ENCODE measurements at regions not wholly inside any gene's neighbourhood (a gene's known extent, or its start where the extent isn't known, plus 50 kb on each side); places are given as distances from the start of the nearest gene placed in this dataset.
"Not testable (repeated sequence)": the region's sequence is repeated elsewhere in the genome, so short reads cannot be mapped to it uniquely, and the experiment has no call there.

- Histone ChIP-seq H3K36me3 (ENCODE audit: insufficient read depth, low read length) (no peaks in the 10 kb centered on the region), H4K20me1 (ENCODE audit: insufficient read depth, low read length, poor library complexity, severe bottlenecking) (no peaks in the 10 kb centered on the region), H3K27me3 (ENCODE audit: insufficient read depth, low read length, poor library complexity, severe bottlenecking) (no peaks in the 10 kb centered on the region), H3K79me2 (ENCODE audit: insufficient read depth, low read length) (no peaks in the 10 kb centered on the region), H3F3A (ENCODE audit: low read depth) (no peaks in the 10 kb centered on the region), H3K4me1 (ENCODE audit: insufficient read depth, low read length, poor library complexity, severe bottlenecking) (no peaks in the 10 kb centered on the region), H2AFZ (ENCODE audit: low read length) (no peak overlapping the region), H3K9ac (ENCODE audit: low read depth, low read length, poor library complexity, severe bottlenecking) (no peak overlapping the region), H3K9me2 (replicated peaks; ENCODE audit: low read depth, low read length) (no peaks in the 10 kb centered on the region), H3K4me3 (ENCODE audit: low read length, poor library complexity, severe bottlenecking) (no peak overlapping the region), H3K9me3 (ENCODE audit: insufficient read depth, low read depth, low read length) (no peaks in the 10 kb centered on the region; the same call in 1 of the 2 replicates), H3K4me2 (ENCODE audit: low read depth, low read length, poor library complexity, severe bottlenecking) (no peak overlapping the region)
- TF ChIP-seq EZH2phosphoT487 (IDR thresholded peaks at IDR 0.05; ENCODE audit: borderline replicate concordance) (no peak), CTCF (conservative IDR thresholded peaks at IDR 0.05; ENCODE audit: low read length) (no peak)
Observed at GRCh38 chr9:107571148-107571547, 81.6 kb upstream of the KLF4 start.

GRCh38 chr9:107569174-107569573 is 79.6 kb upstream of the KLF4 start:
- H3K4me1 ChIP-seq (ENCODE audit: insufficient read depth, low read length, poor library complexity, severe bottlenecking): no peaks in the 10 kb centered on the region
- H3K9me3 ChIP-seq (ENCODE audit: insufficient read depth, low read depth, low read length): no peaks in the 10 kb centered on the region; the same call in none of the 2 replicates
- no peak overlapping the region for H3K9ac ChIP-seq (ENCODE audit: low read depth, low read length, poor library complexity, severe bottlenecking)
- no peaks in the 10 kb centered on the region for H3F3A ChIP-seq (ENCODE audit: low read depth)
- H3K9me2 ChIP-seq (replicated peaks; ENCODE audit: low read depth, low read length): no peaks in the 10 kb centered on the region
- no peak overlapping the region for H3K4me3 ChIP-seq (ENCODE audit: low read length, poor library complexity, severe bottlenecking)
- no peaks in the 10 kb centered on the region for H3K79me2 ChIP-seq (ENCODE audit: insufficient read depth, low read length)
- H3K36me3 ChIP-seq (ENCODE audit: insufficient read depth, low read length): no peaks in the 10 kb centered on the region
- no peaks in the 10 kb centered on the region for H4K20me1 ChIP-seq (ENCODE audit: insufficient read depth, low read length, poor library complexity, severe bottlenecking)
- no peak overlapping the region for H3K4me2 ChIP-seq (ENCODE audit: low read depth, low read length, poor library complexity, severe bottlenecking)
- H3K27me3 ChIP-seq (ENCODE audit: insufficient read depth, low read length, poor library complexity, severe bottlenecking): no peaks in the 10 kb centered on the region
- H2AFZ ChIP-seq (ENCODE audit: low read length): no peak overlapping the region
- no peak for TF ChIP-seq CTCF (conservative IDR thresholded peaks at IDR 0.05; ENCODE audit: low read length)
- no peak for TF ChIP-seq EZH2phosphoT487 (IDR thresholded peaks at IDR 0.05; ENCODE audit: borderline replicate concordance)

- H3K27me3 ChIP-seq (ENCODE audit: insufficient read depth, low read length, poor library complexity, severe bottlenecking); H3K9me2 ChIP-seq (replicated peaks; ENCODE audit: low read depth, low read length); H3K36me3 ChIP-seq (ENCODE audit: insufficient read depth, low read length); H3K4me2 ChIP-seq (ENCODE audit: low read depth, low read length, poor library complexity, severe bottlenecking); H3K9ac ChIP-seq (ENCODE audit: low read depth, low read length, poor library complexity, severe bottlenecking); H3F3A ChIP-seq (ENCODE audit: low read depth); H2AFZ ChIP-seq (ENCODE audit: low read length); H3K4me3 ChIP-seq (ENCODE audit: low read length, poor library complexity, severe bottlenecking); H3K79me2 ChIP-seq (ENCODE audit: insufficient read depth, low read length); H4K20me1 ChIP-seq (ENCODE audit: insufficient read depth, low read length, poor library complexity, severe bottlenecking); H3K9me3 ChIP-seq (ENCODE audit: insufficient read depth, low read depth, low read length); H3K4me1 ChIP-seq (ENCODE audit: insufficient read depth, low read length, poor library complexity, severe bottlenecking): not testable (repeated sequence)
Observed at GRCh38 chr9:107568406-107568805, 78.8 kb upstream of the KLF4 start.

- no peaks in the 10 kb centered on the region for H3K79me2 ChIP-seq (ENCODE audit: insufficient read depth, low read length)
- no peak overlapping the region for H3K4me3 ChIP-seq (ENCODE audit: low read length, poor library complexity, severe bottlenecking)
- H3K9me2 ChIP-seq (replicated peaks; ENCODE audit: low read depth, low read length): no peaks in the 10 kb centered on the region
- H3K27me3 ChIP-seq (ENCODE audit: insufficient read depth, low read length, poor library complexity, severe bottlenecking): no peaks in the 10 kb centered on the region
- H3K4me1 ChIP-seq (ENCODE audit: insufficient read depth, low read length, poor library complexity, severe bottlenecking): no peaks in the 10 kb centered on the region
- no peaks in the 10 kb centered on the region; the same call in none of the 2 replicates for H3K9me3 ChIP-seq (ENCODE audit: insufficient read depth, low read depth, low read length)
- H3K4me2 ChIP-seq (ENCODE audit: low read depth, low read length, poor library complexity, severe bottlenecking): no peak overlapping the region
- no peak overlapping the region for H2AFZ ChIP-seq (ENCODE audit: low read length)
- no peaks in the 10 kb centered on the region for H3F3A ChIP-seq (ENCODE audit: low read depth)
- H3K36me3 ChIP-seq (ENCODE audit: insufficient read depth, low read length): no peaks in the 10 kb centered on the region
- H4K20me1 ChIP-seq (ENCODE audit: insufficient read depth, low read length, poor library complexity, severe bottlenecking): no peaks in the 10 kb centered on the region
- TF ChIP-seq EZH2phosphoT487 (IDR thresholded peaks at IDR 0.05; ENCODE audit: borderline replicate concordance): no peak
- no peak overlapping the region for H3K9ac ChIP-seq (ENCODE audit: low read depth, low read length, poor library complexity, severe bottlenecking)
Observed at GRCh38 chr9:107567462-107567861, 77.9 kb upstream of the KLF4 start.

All from Loucy (cell line).